Keratinocyte (primary cell): ENCODE measurements at regions not wholly inside any gene's neighbourhood (a gene's known extent, or its start where the extent isn't known, plus 50 kb on each side); places are given as distances from the start of the nearest gene placed in this dataset.

Experiments
- DNase-seq: peaks from one replicate; pipeline ENCODE4 v3.0.0-alpha.2; 2011; ENCODE audit warnings: low read depth, missing footprints, low spot score
- FAIRE-seq: peaks from 2 replicates; lab custom pipeline; 2011; peaks lifted over from hg19 to GRCh38; lab: Jason Lieb, UNC
- H2AFZ ChIP-seq: 2 replicates; pipeline ENCODE4 v1.6.0; 2012; ENCODE audit warnings: low read length, control low read depth, inconsistent platforms; ENCODE audit not compliant: control insufficient read depth
- H3K27ac ChIP-seq: 2 replicates; pipeline ENCODE4 v1.5.1; 2011; ENCODE audit warnings: low read length; ENCODE audit not compliant: control insufficient read depth, insufficient read depth
- H3K27me3 ChIP-seq: 3 replicates; pipeline ENCODE4 v1.6.0; 2011; ENCODE audit warnings: low read length; ENCODE audit not compliant: control insufficient read depth, insufficient read depth; ENCODE audit errors: extremely low read depth
- H3K36me3 ChIP-seq, 2 experiments: 2 replicates in 1 of 2; 3 replicates in 1 of 2; pipeline ENCODE4 v1.5.1; 2011; ENCODE audit warnings: low read length in 2 of 2, mild to moderate bottlenecking in 1 of 2; ENCODE audit not compliant: control insufficient read depth in 2 of 2, insufficient read depth in 2 of 2; ENCODE audit errors: extremely low read depth in 1 of 2
- H3K4me1 ChIP-seq: 3 replicates; pipeline ENCODE4 v1.5.1; 2011; ENCODE audit warnings: low read length; ENCODE audit not compliant: control insufficient read depth, insufficient read depth; ENCODE audit errors: extremely low read depth
- H3K4me2 ChIP-seq: 3 replicates; pipeline ENCODE4 v1.6.0; 2011; ENCODE audit warnings: low read depth, low read length; ENCODE audit not compliant: control insufficient read depth, insufficient read depth; ENCODE audit errors: extremely low read depth
- H3K4me3 ChIP-seq, 3 experiments: fragments of 200-600 bp in 1 of 3; sonication (generic) in 1 of 3; 2 replicates in 2 of 3; 3 replicates in 1 of 3; pipeline ENCODE4 v1.5.1; 2011 to 2016; ENCODE audit warnings: low read length in 3 of 3, mild to moderate bottlenecking in 3 of 3, control low read depth in 2 of 3, inconsistent platforms in 1 of 3, low read depth in 1 of 3, mixed read lengths in 1 of 3, mixed run types in 1 of 3, moderate library complexity in 1 of 3; ENCODE audit not compliant: control insufficient read depth in 2 of 3, insufficient read depth in 2 of 3; ENCODE audit errors: extremely low read depth in 1 of 3
- H3K79me2 ChIP-seq: 2 replicates; pipeline ENCODE4 v1.6.0; 2012; ENCODE audit warnings: low read length; ENCODE audit not compliant: control insufficient read depth, insufficient read depth
- H3K9ac ChIP-seq: 3 replicates; pipeline ENCODE4 v1.6.0; 2011; ENCODE audit warnings: low read length; ENCODE audit not compliant: control insufficient read depth, insufficient read depth; ENCODE audit errors: extremely low read depth
- H3K9me1 ChIP-seq: 3 replicates; pipeline ENCODE4 v1.6.0; 2011; ENCODE audit warnings: low read length; ENCODE audit not compliant: control insufficient read depth, insufficient read depth; ENCODE audit errors: extremely low read depth
- H3K9me3 ChIP-seq: 2 replicates; pipeline ENCODE4 v1.5.1; 2012; ENCODE audit warnings: low read depth, low read length; ENCODE audit not compliant: control insufficient read depth
- H4K20me1 ChIP-seq: 3 replicates; pipeline ENCODE4 v1.6.0; 2011; ENCODE audit warnings: low read length; ENCODE audit not compliant: control insufficient read depth, insufficient read depth; ENCODE audit errors: extremely low read depth
- EZH2 ChIP-seq: IDR thresholded peaks from one replicate; pipeline ENCODE4 v1.6.1; 2012; ENCODE audit warnings: inconsistent platforms, mild to moderate bottlenecking, low read length, moderate library complexity
- dilution Hi-C: fragments of 300-500 bp; cut with MboI; formaldehyde crosslinking; loops from one replicate; pipeline ENCODE4 v1.7.0; 2020; ENCODE audit warnings: low sequenced_read_pairs; ENCODE audit not compliant: extremely low pct_ligation_motif_present
- TF ChIP-seq, protein P1 (sequence below), 3 experiments: IDR thresholded peaks in 1 of 3; conservative IDR thresholded peaks in 1 of 3; optimal IDR thresholded peaks in 1 of 3; 2 replicates in 2 of 3; 3 replicates in 1 of 3; pipeline versions ENCODE3 to v1.5.1; 2011; ENCODE audit warnings: low read length in 3 of 3, mild to moderate bottlenecking in 3 of 3, moderate library complexity in 2 of 3, control low read depth in 1 of 3, inconsistent platforms in 1 of 3; ENCODE audit not compliant: insufficient read depth in 2 of 3; ENCODE audit errors: extremely low read depth in 1 of 3

DNA sequence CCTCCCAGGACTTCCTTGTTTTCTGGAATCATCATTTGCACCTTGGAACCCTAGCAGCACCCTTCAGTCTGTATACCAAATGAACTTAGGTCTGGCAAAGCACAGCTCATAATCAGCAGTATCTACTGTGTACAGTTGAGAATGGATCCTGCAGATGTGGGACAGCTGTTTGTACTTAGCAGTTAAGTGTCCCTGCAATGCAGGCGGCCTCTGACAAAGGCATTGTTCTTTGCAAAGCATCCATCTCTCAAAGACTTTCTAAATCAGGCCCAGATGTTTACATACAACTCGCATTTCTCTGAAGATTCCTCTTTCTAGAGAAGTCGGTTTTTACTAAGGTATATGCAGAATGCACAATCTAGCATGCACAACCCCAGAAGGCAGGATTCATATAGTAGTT, 170.5 kb upstream of the RBM19 start:
- H3K79me2 ChIP-seq, result no peaks in the 10 kb centered on the region
- dilution Hi-C loops, result no loop called here
- no peak overlapping the region for H2AFZ ChIP-seq
- DNase-seq (no peak), FAIRE-seq (no peak)
- H3K27ac ChIP-seq, result no peak overlapping the region
- H4K20me1 ChIP-seq, result no peaks in the 10 kb centered on the region
- TF ChIP-seq, protein P1, sequence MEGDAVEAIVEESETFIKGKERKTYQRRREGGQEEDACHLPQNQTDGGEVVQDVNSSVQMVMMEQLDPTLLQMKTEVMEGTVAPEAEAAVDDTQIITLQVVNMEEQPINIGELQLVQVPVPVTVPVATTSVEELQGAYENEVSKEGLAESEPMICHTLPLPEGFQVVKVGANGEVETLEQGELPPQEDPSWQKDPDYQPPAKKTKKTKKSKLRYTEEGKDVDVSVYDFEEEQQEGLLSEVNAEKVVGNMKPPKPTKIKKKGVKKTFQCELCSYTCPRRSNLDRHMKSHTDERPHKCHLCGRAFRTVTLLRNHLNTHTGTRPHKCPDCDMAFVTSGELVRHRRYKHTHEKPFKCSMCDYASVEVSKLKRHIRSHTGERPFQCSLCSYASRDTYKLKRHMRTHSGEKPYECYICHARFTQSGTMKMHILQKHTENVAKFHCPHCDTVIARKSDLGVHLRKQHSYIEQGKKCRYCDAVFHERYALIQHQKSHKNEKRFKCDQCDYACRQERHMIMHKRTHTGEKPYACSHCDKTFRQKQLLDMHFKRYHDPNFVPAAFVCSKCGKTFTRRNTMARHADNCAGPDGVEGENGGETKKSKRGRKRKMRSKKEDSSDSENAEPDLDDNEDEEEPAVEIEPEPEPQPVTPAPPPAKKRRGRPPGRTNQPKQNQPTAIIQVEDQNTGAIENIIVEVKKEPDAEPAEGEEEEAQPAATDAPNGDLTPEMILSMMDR (optimal IDR thresholded peaks at IDR 0.05 in 1 of 3, IDR thresholded peaks at IDR 0.05 in 1 of 3, conservative IDR thresholded peaks at IDR 0.05 in 1 of 3; ENCODE audit: extremely low read depth in 1 of 3, insufficient read depth in 2 of 3, low read length in 3 of 3), result no peak
- TF ChIP-seq EZH2, result no peak
- no peak overlapping the region for H3K9ac ChIP-seq
- no peaks in the 10 kb centered on the region for H3K27me3 ChIP-seq
- no peak overlapping the region for H3K4me2 ChIP-seq
- no peaks in the 10 kb centered on the region for H3K4me1 ChIP-seq
- H3K9me1 ChIP-seq, result no peaks in the 10 kb centered on the region
- no peaks in the 10 kb centered on the region for H3K36me3 ChIP-seq
- no peaks in the 10 kb centered on the region for H3K9me3 ChIP-seq
- no peak overlapping the region for H3K4me3 ChIP-seq

DNA sequence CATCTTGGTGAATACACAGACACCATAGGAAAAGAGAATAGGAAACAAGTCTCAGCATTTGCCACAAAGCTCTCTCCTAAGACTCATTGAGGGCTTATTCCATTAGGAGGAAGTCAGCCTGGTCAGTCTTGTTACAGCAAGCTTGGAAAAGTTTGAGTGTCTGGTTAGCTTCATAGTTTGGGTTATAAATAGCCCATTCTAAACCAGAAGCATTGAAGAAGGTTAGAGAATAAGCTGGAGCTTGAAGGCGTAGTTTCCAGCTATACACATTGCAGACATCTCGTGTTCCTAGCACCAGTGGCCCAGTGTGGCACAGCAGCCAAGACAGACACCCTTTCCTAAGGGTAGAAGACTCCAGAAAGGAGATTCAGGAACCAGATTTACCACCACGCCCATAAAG, 168.8 kb upstream of the RBM19 start:
- dilution Hi-C loops, result no loop called here
- FAIRE-seq, result no peak

More for the DNA sequence above, 168.8 kb upstream of the RBM19 start:
- Histone ChIP-seq H3K27me3 (no peaks in the 10 kb centered on the region), H3K4me1 (no peaks in the 10 kb centered on the region), H3K9me1 (no peaks in the 10 kb centered on the region), H3K27ac (no peak overlapping the region), H4K20me1 (no peaks in the 10 kb centered on the region), H3K36me3 (no peaks in the 10 kb centered on the region), H3K79me2 (no peaks in the 10 kb centered on the region), H2AFZ (no peak overlapping the region), H3K4me3 (no peak overlapping the region), H3K4me2 (no peak overlapping the region), H3K9me3 (no peaks in the 10 kb centered on the region), H3K9ac (no peak overlapping the region)
- DNase-seq, result no peak
- TF ChIP-seq, protein P1 (optimal IDR thresholded peaks at IDR 0.05 in 1 of 3, IDR thresholded peaks at IDR 0.05 in 1 of 3, conservative IDR thresholded peaks at IDR 0.05 in 1 of 3; ENCODE audit: extremely low read depth in 1 of 3, insufficient read depth in 2 of 3, low read length in 3 of 3), result no peak
- TF ChIP-seq EZH2, result no peak
